Frontal cortex (tissue), 4 donors: ENCODE measurements at regions not wholly inside any gene's neighbourhood (a gene's known extent, or its start where the extent isn't known, plus 50 kb on each side); places are given as distances from the start of the nearest gene placed in this dataset. TPM values are rescaled to one million over a fixed set of nuclear protein-coding genes. Genes with fewer than 3 reads are reported as not detected.

Experiments used
- DNase-seq, 2 donors: peaks; one replicate each; pipeline ENCODE4 v3.0.0; 2012; ENCODE audit warnings: low spot score in 2 of 2
- FAIRE-seq: peaks from 2 replicates; lab custom pipeline; 2012; peaks lifted over from hg19 to GRCh38; lab: Jason Lieb, UNC
- small RNA-seq: library from RNA; depleted of rRNA; stranded (forward); fragments of <200 nt; gene quantifications from one replicate; pipeline ENCODE3, GENCODE V24; 2014
- donor health status: control.
- donor health status: control.
- donor health status: control.

- FAIRE-seq (no peak), DNase-seq (no peak)
Measured at GRCh38 chr21:32975811-32976431, 49.8 kb upstream of the OLIG2 start.

Small RNAs in the stretch of these regions (small RNA-seq; reads per million reads assigned to genes)
- not detected for gene RF00156
